ENCODE measurements at regions not wholly inside any gene's neighbourhood (a gene's known extent, or its start where the extent isn't known, plus 50 kb on each side); places are given as distances from the start of the nearest gene placed in this dataset.

- 0% methylated on average over 7 of the region's 7 CpGs for WGBS (ENCODE audit: insufficient coverage, low coverage, missing lambda C conversion rate)
- POLR2A ChIA-PET = no interaction called here
- DNase-seq (ENCODE audit: extremely low read depth in 1 of 4, low spot score in 3 of 4) = no peak
- Histone ChIP-seq H3K9me3 (replicated peaks; ENCODE audit: control insufficient read depth, insufficient read depth, low read depth, low read length) (peaks cover 1% of the 10 kb centered on the region; the same call in 1 of the 2 replicates), H2AFZ (ENCODE audit: low read depth, low read length) (no peak overlapping the region), H3K4me1 (replicated peaks in 1 of 2; ENCODE audit: control insufficient read depth in 2 of 2, insufficient read depth in 2 of 2, low read length in 2 of 2) (no peaks in the 10 kb centered on the region), H3K27me3 (ENCODE audit: control insufficient read depth in 2 of 2, insufficient read depth in 2 of 2, low read length in 2 of 2) (no peaks in the 10 kb centered on the region), H3K9ac (ENCODE audit: insufficient read depth in 1 of 2, low read depth in 2 of 2, low read length in 2 of 2) (no peak overlapping the region), H3K27ac (ENCODE audit: extremely low read depth, low read depth, low read length) (no peak overlapping the region), H3K79me2 (ENCODE audit: control insufficient read depth, insufficient read depth, low read length) (no peaks in the 10 kb centered on the region), H3K9me1 (ENCODE audit: control insufficient read depth, insufficient read depth, low read length) (no peaks in the 10 kb centered on the region), H3K4me2 (ENCODE audit: insufficient read depth, low read length) (no peak overlapping the region), H3K36me3 (ENCODE audit: control insufficient read depth, insufficient read depth, low read length) (no peaks in the 10 kb centered on the region), H4K20me1 (replicated peaks; ENCODE audit: control insufficient read depth, insufficient read depth, low read length) (no peaks in the 10 kb centered on the region), H3K4me3 (no peak overlapping the region)
- ATAC-seq = no peak
- no TSS peak for BruUV-seq (replicated peaks)
- in situ Hi-C loops (cut with MboI) (no loop called here), intact Hi-C loops (cut with micrococcal nuclease) (no loop called here)
- CTCF ChIA-PET (ENCODE audit: low intra/inter-chr PET ratio) = no interaction called here
- no peak for FAIRE-seq
- TF ChIP-seq POLR2G (IDR thresholded peaks at IDR 0.05; ENCODE audit: low read depth, low read length) = no peak
- no peak for TF ChIP-seq ZNF384 (IDR thresholded peaks at IDR 0.05; ENCODE audit: low read depth, low read length)
- no peak for TF ChIP-seq SFPQ (IDR thresholded peaks at IDR 0.05; ENCODE audit: low read depth, low read length)
- TF ChIP-seq SRF (CRISPR knock-in tag; IDR thresholded peaks at IDR 0.05) = no peak
- TF ChIP-seq CHD7 (IDR thresholded peaks at IDR 0.05; ENCODE audit: low read depth, low read length) = no peak
- TF ChIP-seq ZBTB26 (CRISPR knock-in tag; IDR thresholded peaks at IDR 0.05) = no peak
Observed at GRCh38 chr15:97182581-97182980, 777.9 kb upstream of the ARRDC4 start.

All from K562 (cell line).